ENCODE measurements at regions not wholly inside any gene's neighbourhood (a gene's known extent, or its start where the extent isn't known, plus 50 kb on each side); places are given as distances from the start of the nearest gene placed in this dataset.

- DNase-seq = peak in 1 of 42 donors; percentile 33
- intact Hi-C loops (cut with DNase I) = no loop called here
These were observed 145.6 kb upstream of the ZNF32 start for GRCh38 chr10:43794181-43794815.

GRCh38 chr10:43793704-43794103, 145.0 kb upstream of the ZNF32 start:
- intact Hi-C loops (cut with DNase I) = no loop called here
- DNase-seq = no peak

- DNase-seq = no peak
- intact Hi-C loops (cut with DNase I) = no loop called here
These were observed 141.5 kb upstream of the ZNF32 start for GRCh38 chr10:43790147-43790546.

- intact Hi-C loops (cut with DNase I) = no loop called here
- DNase-seq = no peak
These were observed 136.6 kb upstream of the ZNF32 start for GRCh38 chr10:43785252-43785651.

GRCh38 chr10:43782814-43783213, 134.1 kb upstream of the ZNF32 start:
- no peak for DNase-seq
- intact Hi-C loops (cut with DNase I) = no loop called here

- peak in 41 of 42 donors; percentile 36 to 88 (median 64) for DNase-seq
- intact Hi-C loops (cut with DNase I) = no loop called here
These were observed 133.0 kb upstream of the ZNF32 start for GRCh38 chr10:43781480-43782361.

- intact Hi-C loops (cut with DNase I) = no loop called here
- DNase-seq = no peak
These were observed 129.9 kb upstream of the ZNF32 start for GRCh38 chr10:43778571-43778970.

GRCh38 chr10:43775384-43775783, 126.7 kb upstream of the ZNF32 start:
- intact Hi-C loops (cut with DNase I) = no loop called here
- no peak for DNase-seq

GRCh38 chr10:43774234-43774769, 125.6 kb upstream of the ZNF32 start:
- intact Hi-C loops (cut with DNase I) = no loop called here
- DNase-seq = no peak

GRCh38 chr10:43773736-43774135, 125.1 kb upstream of the ZNF32 start:
- intact Hi-C loops (cut with DNase I) = no loop called here
- DNase-seq = no peak

GRCh38 chr10:43772171-43772570, 123.5 kb upstream of the ZNF32 start:
- DNase-seq = no peak
- intact Hi-C loops (cut with DNase I) = no loop called here

- DNase-seq = no peak
- intact Hi-C loops (cut with DNase I) = no loop called here
These were observed 123.0 kb upstream of the ZNF32 start for GRCh38 chr10:43771675-43772074.

GRCh38 chr10:43765516-43765915, 116.8 kb upstream of the ZNF32 start:
- intact Hi-C loops (cut with DNase I) = no loop called here
- no peak for DNase-seq

- no peak for DNase-seq
- intact Hi-C loops (cut with DNase I) = no loop called here
These were observed 115.2 kb upstream of the ZNF32 start for GRCh38 chr10:43763846-43764245.

GRCh38 chr10:43760514-43760913, 111.8 kb upstream of the ZNF32 start:
- intact Hi-C loops (cut with DNase I) = no loop called here
- no peak for DNase-seq

GRCh38 chr10:43759216-43759615, 110.5 kb upstream of the ZNF32 start:
- no peak for DNase-seq
- intact Hi-C loops (cut with DNase I) = no loop called here

GRCh38 chr10:43756341-43756740, 107.7 kb upstream of the ZNF32 start:
- intact Hi-C loops (cut with DNase I) = no loop called here
- no peak for DNase-seq

GRCh38 chr10:43754569-43755260, 106.0 kb upstream of the ZNF32 start:
- DNase-seq = no peak

GRCh38 chr10:43753397-43754061, 104.8 kb upstream of the ZNF32 start:
- DNase-seq = no peak
- intact Hi-C loops (cut with DNase I) = no loop called here

More at GRCh38 chr10:43754569-43755260, 106.0 kb upstream of the ZNF32 start:
- intact Hi-C loops (cut with DNase I) = no loop called here
